ENCODE measurements at regions not wholly inside any gene's neighbourhood (a gene's known extent, or its start where the extent isn't known, plus 50 kb on each side); places are given as distances from the start of the nearest gene placed in this dataset.

GRCh38 chr4:157806184-157806583 is 366.6 kb downstream of the GASK1B start:
- Histone ChIP-seq H3K27me3 (no peaks in the 10 kb centered on the region), H3K27ac (no peak overlapping the region), H3K4me3 (no peak overlapping the region), H3K9me3 (no peaks in the 10 kb centered on the region), H3K4me1 (peaks cover 3% of the 10 kb centered on the region), H3K36me3 (ENCODE audit: low read depth, missing control alignments) (no peaks in the 10 kb centered on the region)
- WGBS, 2 donors: 79% methylated on average over 2 of the region's 2 CpGs
- intact Hi-C loops (cut with DNase I; ENCODE audit: low total_unique reads): no loop called here
- DNase-seq: no peak
- TF ChIP-seq POLR2A (IDR thresholded peaks at IDR 0.05): no peak
- no peak for TF ChIP-seq CTCF (IDR thresholded peaks at IDR 0.05)

- H3K27ac ChIP-seq: no peak overlapping the region
- TF ChIP-seq POLR2A (IDR thresholded peaks at IDR 0.05): no peak
- no peak for TF ChIP-seq CTCF (IDR thresholded peaks at IDR 0.05)
- intact Hi-C loops (cut with DNase I; ENCODE audit: low total_unique reads): no loop called here
These were observed 367.8 kb downstream of the GASK1B start for GRCh38 chr4:157804986-157805385.

GRCh38 chr4:157803845-157804521 is 368.8 kb downstream of the GASK1B start:
- intact Hi-C loops (cut with DNase I; ENCODE audit: low total_unique reads): no loop called here
- Histone ChIP-seq H3K36me3 (ENCODE audit: low read depth, missing control alignments) (no peaks in the 10 kb centered on the region), H3K27me3 (no peaks in the 10 kb centered on the region), H3K4me3 (no peak overlapping the region), H3K27ac (no peak overlapping the region), H3K9me3 (no peaks in the 10 kb centered on the region), H3K4me1 (peaks cover 3% of the 10 kb centered on the region)
- 31 to 70% methylated on average over 1 of the region's 1 CpG for WGBS, 2 donors
- no peak for DNase-seq
- no peak for TF ChIP-seq CTCF (IDR thresholded peaks at IDR 0.05)
- no peak for TF ChIP-seq POLR2A (IDR thresholded peaks at IDR 0.05)

More at GRCh38 chr4:157804986-157805385, 367.8 kb downstream of the GASK1B start:
- DNase-seq: peak; percentile 15
- Histone ChIP-seq H3K36me3 (ENCODE audit: low read depth, missing control alignments) (no peaks in the 10 kb centered on the region), H3K27me3 (no peaks in the 10 kb centered on the region), H3K4me3 (no peak overlapping the region), H3K9me3 (no peaks in the 10 kb centered on the region), H3K4me1 (peaks cover 3% of the 10 kb centered on the region)

GRCh38 chr4:157803421-157803820 is 369.4 kb downstream of the GASK1B start:
- Histone ChIP-seq H3K36me3 (ENCODE audit: low read depth, missing control alignments) (no peaks in the 10 kb centered on the region), H3K4me1 (peaks cover 3% of the 10 kb centered on the region), H3K27ac (no peak overlapping the region), H3K4me3 (no peak overlapping the region), H3K27me3 (no peaks in the 10 kb centered on the region), H3K9me3 (no peaks in the 10 kb centered on the region)
- WGBS, 2 donors: 43 to 69% methylated on average over 3 of the region's 3 CpGs
- no peak for DNase-seq
- TF ChIP-seq POLR2A (IDR thresholded peaks at IDR 0.05): no peak
- no peak for TF ChIP-seq CTCF (IDR thresholded peaks at IDR 0.05)
- intact Hi-C loops (cut with DNase I; ENCODE audit: low total_unique reads): no loop called here

- H3K4me3 ChIP-seq: no peak overlapping the region
- TF ChIP-seq POLR2A (IDR thresholded peaks at IDR 0.05) (no peak), CTCF (IDR thresholded peaks at IDR 0.05) (no peak)
- no peaks in the 10 kb centered on the region for H3K4me1 ChIP-seq
- intact Hi-C loops (cut with DNase I; ENCODE audit: low total_unique reads): no loop called here
- no peaks in the 10 kb centered on the region for H3K27me3 ChIP-seq
- H3K9me3 ChIP-seq: no peaks in the 10 kb centered on the region
- no peak for DNase-seq
- H3K27ac ChIP-seq: no peak overlapping the region
- WGBS, 2 donors: 67 to 69% methylated on average over 1 of the region's 1 CpG
- no peaks in the 10 kb centered on the region for H3K36me3 ChIP-seq (ENCODE audit: low read depth, missing control alignments)
These were observed 377.3 kb downstream of the GASK1B start for GRCh38 chr4:157795495-157795894.

Data from testis (tissue), 2 donors.